Stomach (tissue), 8 donors: ENCODE measurements at regions not wholly inside any gene's neighbourhood (a gene's known extent, or its start where the extent isn't known, plus 50 kb on each side); places are given as distances from the start of the nearest gene placed in this dataset.
"Not testable (repeated sequence)": the region's sequence is repeated elsewhere in the genome, so short reads cannot be mapped to it uniquely, and the experiment has no call there.

Experiments
- DNase-seq, 2 donors: peaks; one replicate each; pipeline versions ENCODE4 v3.0.0 to v3.0.0-alpha.2; 2013 to 2019
- H3K27ac ChIP-seq, 5 donors: fragments of 200-600 bp in 4 of 5; sonication (generic) in 4 of 5; one replicate each; pipeline ENCODE4 v1.5.1; 2013 to 2019; ENCODE audit warnings: mild to moderate bottlenecking in 1 of 5, moderate library complexity in 1 of 5
- H3K27me3 ChIP-seq, 3 donors: fragments of 200-600 bp; sonication (generic); one replicate each; pipeline ENCODE4 v1.5.1; 2017 to 2019; ENCODE audit warnings: mixed run types in 1 of 3
- H3K36me3 ChIP-seq, 4 donors: fragments of 200-600 bp; sonication (generic); 1 replicate in 3 of 4; 2 replicates in 1 of 4; pipeline ENCODE4 v1.5.1; 2016 to 2019
- H3K4me1 ChIP-seq, 4 donors: fragments of 200-600 bp; sonication (generic); one replicate each; pipeline ENCODE4 v1.5.1; 2016 to 2019
- H3K4me3 ChIP-seq, 4 donors: fragments of 200-600 bp; sonication (generic) in 3 of 4; one replicate each; pipeline ENCODE4 v1.5.1; 2016 to 2019; ENCODE audit warnings: mild to moderate bottlenecking in 1 of 4
- H3K9me3 ChIP-seq, 4 donors: fragments of 200-600 bp; sonication (generic); one replicate each; pipeline ENCODE4 v1.5.1; 2016 to 2019
- EP300 ChIP-seq: sonication (generic); formaldehyde crosslinking; IDR thresholded peaks from one replicate; pipeline ENCODE4 v1.6.1; 2017; ENCODE audit warnings: antibody characterized with exemption
- POLR2A ChIP-seq, 4 donors: fragments of 450-650 bp; IDR thresholded peaks; one replicate each; pipeline ENCODE4 v1.6.1; 2016; ENCODE audit warnings: antibody characterized with exemption in 4 of 4, control low read depth in 2 of 4, mild to moderate bottlenecking in 1 of 4, moderate library complexity in 1 of 4
- POLR2AphosphoS5 ChIP-seq, 3 donors: sonication (generic); formaldehyde crosslinking; IDR thresholded peaks; one replicate each; pipeline ENCODE4 v1.6.1; 2016; ENCODE audit warnings: antibody characterized with exemption in 3 of 3
- WGBS, 5 donors: extraction: QIAGEN DNeasy Blood & Tissue Kit in 3 of 5; methylation state at CpG; one replicate each; pipeline versions ENCODE4 v1.1.5 to v1.1.7; 2013 to 2018; 5-methylcytosine and 5-hydroxymethylcytosine counted together
- intact Hi-C: fragments of 100-400 bp; cut with DNase I; formaldehyde crosslinking; loops from one replicate; pipeline ENCODE4 v1.15.1; 2023; ENCODE audit warnings: low total_unique reads
- TF ChIP-seq, protein P1 (sequence below), 7 experiments: fragments of 450-650 bp in 4 of 7; fragments of 200-600 bp in 3 of 7; sonication (generic) in 3 of 7; IDR thresholded peaks; one replicate each; pipeline ENCODE4 v1.5.1; 2016 to 2019; ENCODE audit warnings: antibody characterized with exemption in 7 of 7, control low read depth in 2 of 7, mild to moderate bottlenecking in 1 of 7
- donor health status: healthy with polysubstance abuse.
- donor health status: Bipolar disorder and iron deficiency.
- donor health status: healthy.

DNA sequence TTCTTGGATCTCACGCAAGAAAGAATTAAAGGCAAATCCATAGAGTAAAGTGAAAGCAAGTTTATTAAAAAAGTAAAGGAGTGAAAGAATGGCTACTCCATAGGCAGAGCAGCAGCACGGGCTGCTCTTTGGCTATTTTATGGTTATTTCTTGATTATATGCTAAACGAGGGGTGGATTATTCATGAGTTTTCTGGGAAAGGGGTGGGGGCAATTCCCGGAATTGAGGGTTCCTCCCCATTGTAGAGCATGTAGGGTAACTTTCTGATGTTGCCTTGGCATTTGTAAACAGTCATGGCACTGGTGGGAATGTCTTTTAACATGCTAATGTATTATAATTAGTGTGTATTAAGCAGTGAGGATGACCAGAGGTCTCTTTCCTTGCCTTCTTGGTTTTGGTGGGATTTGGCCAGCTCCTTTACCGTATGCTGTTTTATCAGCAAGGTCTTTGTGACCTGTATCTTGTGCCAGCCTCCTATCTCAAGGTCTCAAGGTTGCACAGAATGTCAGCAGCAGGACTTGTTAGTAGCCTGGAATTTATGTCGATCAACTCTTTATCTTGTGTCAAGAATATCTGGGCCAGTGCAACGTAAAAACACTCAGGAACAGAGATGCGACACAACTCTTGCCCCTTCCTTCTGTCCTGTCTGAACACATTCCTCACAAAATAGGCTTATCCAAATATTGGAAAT lies 931.4 kb downstream of the QKI start:
- WGBS, 5 donors: 48 to 65% (median 61%) methylated on average over 8 of the region's 8 CpGs
- no peak overlapping the region for H3K4me3 ChIP-seq
- intact Hi-C loops: no loop called here
- no peaks in the 10 kb centered on the region for H3K9me3 ChIP-seq
- H3K36me3 ChIP-seq: no peaks in the 10 kb centered on the region
- no peak overlapping the region for H3K27ac ChIP-seq
- DNase-seq: no peak
- H3K4me1 ChIP-seq: no peaks in the 10 kb centered on the region
- no peaks in the 10 kb centered on the region for H3K27me3 ChIP-seq
- TF ChIP-seq POLR2A (IDR thresholded peaks at IDR 0.05): no peak
- TF ChIP-seq, protein P1, sequence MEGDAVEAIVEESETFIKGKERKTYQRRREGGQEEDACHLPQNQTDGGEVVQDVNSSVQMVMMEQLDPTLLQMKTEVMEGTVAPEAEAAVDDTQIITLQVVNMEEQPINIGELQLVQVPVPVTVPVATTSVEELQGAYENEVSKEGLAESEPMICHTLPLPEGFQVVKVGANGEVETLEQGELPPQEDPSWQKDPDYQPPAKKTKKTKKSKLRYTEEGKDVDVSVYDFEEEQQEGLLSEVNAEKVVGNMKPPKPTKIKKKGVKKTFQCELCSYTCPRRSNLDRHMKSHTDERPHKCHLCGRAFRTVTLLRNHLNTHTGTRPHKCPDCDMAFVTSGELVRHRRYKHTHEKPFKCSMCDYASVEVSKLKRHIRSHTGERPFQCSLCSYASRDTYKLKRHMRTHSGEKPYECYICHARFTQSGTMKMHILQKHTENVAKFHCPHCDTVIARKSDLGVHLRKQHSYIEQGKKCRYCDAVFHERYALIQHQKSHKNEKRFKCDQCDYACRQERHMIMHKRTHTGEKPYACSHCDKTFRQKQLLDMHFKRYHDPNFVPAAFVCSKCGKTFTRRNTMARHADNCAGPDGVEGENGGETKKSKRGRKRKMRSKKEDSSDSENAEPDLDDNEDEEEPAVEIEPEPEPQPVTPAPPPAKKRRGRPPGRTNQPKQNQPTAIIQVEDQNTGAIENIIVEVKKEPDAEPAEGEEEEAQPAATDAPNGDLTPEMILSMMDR (IDR thresholded peaks at IDR 0.05): no peak
- TF ChIP-seq EP300: no peak
- TF ChIP-seq POLR2AphosphoS5 (IDR thresholded peaks at IDR 0.05): no peak

DNA sequence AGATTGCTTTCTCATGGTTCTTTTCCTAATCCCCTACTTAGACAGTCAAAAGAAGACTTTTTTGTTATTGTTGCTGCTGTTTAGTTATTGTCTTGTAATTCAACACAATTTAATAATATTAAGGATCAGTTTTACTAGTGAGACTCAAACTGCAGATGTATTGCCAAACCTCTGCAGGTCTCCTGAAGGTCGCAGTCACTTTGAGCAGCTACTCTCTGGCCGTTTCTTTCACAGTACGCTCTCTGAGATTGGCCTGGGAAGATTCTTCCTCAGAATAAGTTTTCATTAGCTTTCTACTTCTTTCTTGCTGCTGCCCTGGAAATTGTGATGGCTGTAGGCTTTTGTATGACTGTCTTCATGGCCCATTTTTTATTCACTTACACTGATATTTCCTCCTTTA lies 930.8 kb downstream of the QKI start:
- DNase-seq: no peak
- WGBS, 5 donors: 56 to 68% (median 60%) methylated on average over 3 of the region's 3 CpGs

DNA sequence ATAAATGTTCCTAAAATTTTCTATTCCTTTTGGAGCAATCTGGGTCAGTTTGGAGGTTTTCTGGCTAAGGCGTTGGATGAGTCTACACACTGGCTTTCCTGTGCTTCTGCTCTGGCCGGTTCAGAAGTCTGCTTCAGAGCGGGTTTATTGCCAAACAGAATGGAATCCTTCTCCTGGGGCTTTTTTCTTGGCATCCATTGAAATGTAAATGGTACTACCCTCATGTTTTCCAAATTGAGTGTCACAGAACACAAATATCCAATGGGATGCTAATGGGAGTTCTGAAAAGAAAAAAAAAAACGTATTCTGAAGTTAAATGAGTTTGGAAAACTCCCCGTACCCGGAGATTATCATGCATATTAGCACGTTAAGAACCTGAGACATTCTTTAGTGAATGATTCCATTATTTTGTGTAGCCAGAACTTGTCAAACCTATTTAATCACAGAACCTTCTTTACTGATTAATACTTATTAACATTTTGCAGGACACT lies 930.3 kb downstream of the QKI start:
- H3K9me3 ChIP-seq: no peaks in the 10 kb centered on the region
- TF ChIP-seq, protein P1 (IDR thresholded peaks at IDR 0.05): no peak
- TF ChIP-seq POLR2AphosphoS5 (IDR thresholded peaks at IDR 0.05) (no peak), EP300 (no peak), POLR2A (IDR thresholded peaks at IDR 0.05) (no peak)
- WGBS, 5 donors: 49 to 62% (median 56%) methylated on average over 7 of the region's 7 CpGs
- H3K4me3 ChIP-seq: no peak overlapping the region
- no peaks in the 10 kb centered on the region for H3K36me3 ChIP-seq
- DNase-seq: no peak
- intact Hi-C loops: no loop called here
- H3K27me3 ChIP-seq: no peaks in the 10 kb centered on the region
- no peaks in the 10 kb centered on the region for H3K4me1 ChIP-seq
- H3K27ac ChIP-seq: no peak overlapping the region

More for the DNA sequence above, 930.8 kb downstream of the QKI start:
- Histone ChIP-seq H3K36me3 (no peaks in the 10 kb centered on the region), H3K9me3 (no peaks in the 10 kb centered on the region), H3K27me3 (no peaks in the 10 kb centered on the region), H3K27ac (no peak overlapping the region), H3K4me3 (no peak overlapping the region), H3K4me1 (no peaks in the 10 kb centered on the region)
- intact Hi-C loops: no loop called here
- TF ChIP-seq EP300: no peak
- no peak for TF ChIP-seq POLR2AphosphoS5 (IDR thresholded peaks at IDR 0.05)
- no peak for TF ChIP-seq POLR2A (IDR thresholded peaks at IDR 0.05)
- TF ChIP-seq, protein P1 (IDR thresholded peaks at IDR 0.05): no peak

DNA sequence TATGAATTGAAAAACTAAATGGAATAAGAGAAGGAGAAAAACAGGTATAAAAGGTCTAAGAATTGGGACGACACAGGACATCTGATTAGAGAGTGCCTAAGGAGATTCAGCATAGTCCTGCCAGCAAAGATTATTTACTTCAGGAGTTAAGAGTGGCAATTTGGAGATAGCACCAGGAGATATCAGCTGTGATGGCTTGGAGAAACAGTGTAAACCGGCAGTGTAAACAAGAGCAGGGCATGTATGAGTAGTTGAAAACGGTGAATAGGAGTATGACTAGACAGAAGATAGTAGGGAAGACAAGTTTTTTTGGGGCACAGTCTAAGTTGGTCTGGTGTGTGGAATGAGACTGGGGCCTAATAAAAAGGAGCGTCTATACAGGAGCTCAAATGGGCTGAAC lies 924.9 kb downstream of the QKI start:
- DNase-seq, H3K4me3 ChIP-seq, H3K27ac ChIP-seq, H3K27me3 ChIP-seq, H3K36me3 ChIP-seq, H3K4me1 ChIP-seq, intact Hi-C loops: not testable (repeated sequence)
- H3K9me3 ChIP-seq: peaks cover 0 to 14% (median 6%) of the 10 kb centered on the region in 4 donors
- WGBS, 5 donors: 45 to 78% (median 58%) methylated on average over 4 of the region's 4 CpGs

- WGBS, 5 donors: 84 to 90% (median 87%) methylated on average over 4 of the region's 4 CpGs
- Histone ChIP-seq H3K4me3 (no peak overlapping the region), H3K9me3 (peaks cover 0 to 14% (median 6%) of the 10 kb centered on the region in 4 donors), H3K4me1 (no peaks in the 10 kb centered on the region), H3K27me3 (no peaks in the 10 kb centered on the region), H3K27ac (no peak overlapping the region), H3K36me3 (no peaks in the 10 kb centered on the region)
- DNase-seq: no peak
- intact Hi-C loops: no loop called here
- TF ChIP-seq, protein P1 (IDR thresholded peaks at IDR 0.05): no peak
- TF ChIP-seq EP300 (no peak), POLR2A (IDR thresholded peaks at IDR 0.05) (no peak), POLR2AphosphoS5 (IDR thresholded peaks at IDR 0.05) (no peak)
Measured at GRCh38 chr6:164337925-164338397, 923.4 kb downstream of the QKI start.
